Tibial nerve (tissue), 3 donors: ENCODE measurements at regions not wholly inside any gene's neighbourhood (a gene's known extent, or its start where the extent isn't known, plus 50 kb on each side); places are given as distances from the start of the nearest gene placed in this dataset.

Source experiments
- POLR2A ChIP-seq, 2 donors: fragments of 450-650 bp; IDR thresholded peaks; one replicate each; pipeline ENCODE4 v1.6.1; 2017; ENCODE audit warnings: antibody characterized with exemption in 2 of 2, mild to moderate bottlenecking in 2 of 2, moderate library complexity in 2 of 2
- TF ChIP-seq, protein P1 (sequence below), 5 experiments: fragments of 200-600 bp in 3 of 5; fragments of 450-650 bp in 2 of 5; sonication (generic) in 3 of 5; IDR thresholded peaks; one replicate each; pipeline ENCODE4 v1.5.1; 2016 to 2019; ENCODE audit warnings: antibody characterized with exemption in 5 of 5, mild to moderate bottlenecking in 3 of 5, moderate library complexity in 2 of 5

DNA sequence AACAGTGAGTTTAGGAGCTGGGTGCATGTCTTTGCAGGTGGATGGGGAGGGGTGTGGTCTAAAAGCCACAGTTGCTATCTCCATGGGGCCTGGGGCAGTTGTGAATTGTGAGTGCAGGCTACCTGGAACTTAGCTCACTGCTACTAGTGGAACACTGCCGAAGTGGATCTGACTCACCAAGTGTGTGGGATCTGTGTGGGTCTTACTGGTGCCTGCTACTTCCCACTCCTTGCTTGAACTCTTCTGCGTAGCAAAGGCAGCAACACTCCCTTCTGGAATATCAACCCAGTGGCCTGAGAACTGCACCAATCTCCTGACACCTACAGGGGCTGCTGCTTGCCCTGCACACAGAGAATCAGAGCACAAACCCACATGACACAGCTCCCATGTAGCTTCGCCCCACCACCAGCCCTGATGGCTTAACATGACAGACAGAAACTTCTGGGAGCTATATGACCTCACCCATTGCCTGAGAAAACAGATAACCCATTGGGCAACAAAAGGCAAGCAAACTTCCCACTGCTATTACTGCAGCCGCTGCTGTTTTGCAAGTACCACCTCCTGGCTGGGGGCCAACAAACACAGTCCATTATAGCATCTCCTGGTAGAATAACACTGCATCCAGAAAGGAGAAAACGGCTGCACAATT is 455.1 kb upstream of the DDX18 start:
- TF ChIP-seq, protein P1, sequence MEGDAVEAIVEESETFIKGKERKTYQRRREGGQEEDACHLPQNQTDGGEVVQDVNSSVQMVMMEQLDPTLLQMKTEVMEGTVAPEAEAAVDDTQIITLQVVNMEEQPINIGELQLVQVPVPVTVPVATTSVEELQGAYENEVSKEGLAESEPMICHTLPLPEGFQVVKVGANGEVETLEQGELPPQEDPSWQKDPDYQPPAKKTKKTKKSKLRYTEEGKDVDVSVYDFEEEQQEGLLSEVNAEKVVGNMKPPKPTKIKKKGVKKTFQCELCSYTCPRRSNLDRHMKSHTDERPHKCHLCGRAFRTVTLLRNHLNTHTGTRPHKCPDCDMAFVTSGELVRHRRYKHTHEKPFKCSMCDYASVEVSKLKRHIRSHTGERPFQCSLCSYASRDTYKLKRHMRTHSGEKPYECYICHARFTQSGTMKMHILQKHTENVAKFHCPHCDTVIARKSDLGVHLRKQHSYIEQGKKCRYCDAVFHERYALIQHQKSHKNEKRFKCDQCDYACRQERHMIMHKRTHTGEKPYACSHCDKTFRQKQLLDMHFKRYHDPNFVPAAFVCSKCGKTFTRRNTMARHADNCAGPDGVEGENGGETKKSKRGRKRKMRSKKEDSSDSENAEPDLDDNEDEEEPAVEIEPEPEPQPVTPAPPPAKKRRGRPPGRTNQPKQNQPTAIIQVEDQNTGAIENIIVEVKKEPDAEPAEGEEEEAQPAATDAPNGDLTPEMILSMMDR (IDR thresholded peaks at IDR 0.05): no peak
- TF ChIP-seq POLR2A (IDR thresholded peaks at IDR 0.05): no peak
